SK-N-SH treated with all-trans-retinoic acid at 6 μM for 48 hours (cell line): ENCODE measurements at regions not wholly inside any gene's neighbourhood (a gene's known extent, or its start where the extent isn't known, plus 50 kb on each side); places are given as distances from the start of the nearest gene placed in this dataset.
"Not testable (repeated sequence)": the region's sequence is repeated elsewhere in the genome, so short reads cannot be mapped to it uniquely, and the experiment has no call there.

Experiments
- ATAC-seq: fragments of 200-7000 bp; cut with Tn5 transposase; 3 replicates; pipeline ENCODE4 v1.9.1; 2020; ENCODE audit warnings: mild to moderate bottlenecking, moderate library complexity
- ARNTL ChIP-seq: fragments of 450-650 bp; formaldehyde crosslinking; IDR thresholded peaks from 2 replicates; pipeline ENCODE4 v1.5.0; 2020; ENCODE audit warnings: low read depth, mild to moderate bottlenecking, moderate library complexity, borderline replicate concordance
- CSDC2 ChIP-seq: fragments of 250-450 bp; sonication (Bioruptor Pico); IDR thresholded peaks from 2 replicates; pipeline ENCODE4 v1.5.0; 2020; ENCODE audit warnings: mild to moderate bottlenecking, moderate library complexity
- ESRRG ChIP-seq: fragments of 250-450 bp; sonication (Bioruptor Pico); IDR thresholded peaks from 2 replicates; pipeline ENCODE4 v1.6.1; 2021; ENCODE audit warnings: mild to moderate bottlenecking
- GLIS3 ChIP-seq: fragments of 250-450 bp; sonication (Bioruptor Pico); IDR thresholded peaks from 2 replicates; pipeline ENCODE4 v1.5.0; 2020; ENCODE audit warnings: mild to moderate bottlenecking, moderate library complexity
- ISL1 ChIP-seq: fragments of 250-450 bp; sonication (Bioruptor Pico); IDR thresholded peaks from 2 replicates; pipeline ENCODE4 v2.1.2; 2022; ENCODE audit warnings: mild to moderate bottlenecking, moderate library complexity
- PPARA ChIP-seq: fragments of 250-450 bp; sonication (Bioruptor Pico); IDR thresholded peaks from 2 replicates; pipeline ENCODE4 v1.5.0; 2020; ENCODE audit warnings: mild to moderate bottlenecking, borderline replicate concordance
- RARB ChIP-seq: fragments of 250-450 bp; sonication (Bioruptor Pico); IDR thresholded peaks from 2 replicates; pipeline ENCODE4 v1.8.0; 2021; ENCODE audit warnings: mild to moderate bottlenecking, moderate library complexity
- SNAI2 ChIP-seq: fragments of 250-450 bp; sonication (Bioruptor Pico); IDR thresholded peaks from 2 replicates; pipeline ENCODE4 v1.5.0; 2020; ENCODE audit warnings: mild to moderate bottlenecking, moderate library complexity
- TCF4 ChIP-seq: fragments of 250-450 bp; sonication (Bioruptor Pico); IDR thresholded peaks from 2 replicates; pipeline ENCODE4 v1.8.0; 2021; ENCODE audit warnings: mild to moderate bottlenecking, moderate library complexity, borderline replicate concordance
- TOX ChIP-seq: fragments of 250-450 bp; sonication (Bioruptor Pico); IDR thresholded peaks from 2 replicates; pipeline ENCODE4 v1.8.0; 2021; ENCODE audit warnings: mild to moderate bottlenecking, moderate library complexity, borderline replicate concordance
- ZFP3 ChIP-seq: fragments of 250-450 bp; sonication (Bioruptor Pico); IDR thresholded peaks from 2 replicates; pipeline ENCODE4 v1.5.0; 2020; ENCODE audit warnings: mild to moderate bottlenecking, moderate library complexity
- ZFP30 ChIP-seq: fragments of 450-650 bp; formaldehyde crosslinking; IDR thresholded peaks from 2 replicates; pipeline ENCODE4 v1.5.0; 2022; ENCODE audit warnings: mild to moderate bottlenecking, moderate library complexity
- ZNF565 ChIP-seq: fragments of 450-650 bp; formaldehyde crosslinking; conservative IDR thresholded peaks from 2 replicates; pipeline ENCODE4 v1.5.0; 2020; ENCODE audit warnings: low read depth, mild to moderate bottlenecking, moderate library complexity
- ZNF70 ChIP-seq: fragments of 450-650 bp; formaldehyde crosslinking; IDR thresholded peaks from 2 replicates; pipeline ENCODE4 v1.5.0; 2020; ENCODE audit warnings: mild to moderate bottlenecking, moderate library complexity
- TF ChIP-seq, protein P1 (sequence below): fragments of 250-450 bp; sonication (Bioruptor Pico); IDR thresholded peaks from 2 replicates; pipeline ENCODE4 v1.8.0; 2021; ENCODE audit warnings: low read depth, mild to moderate bottlenecking, moderate library complexity, borderline replicate concordance
- TF ChIP-seq, protein P2 (sequence below): fragments of 250-450 bp; sonication (Bioruptor Pico); IDR thresholded peaks from 2 replicates; pipeline ENCODE4 v1.5.1; 2020; ENCODE audit warnings: low read depth, mild to moderate bottlenecking, moderate library complexity
- TF ChIP-seq, protein P3 (sequence below): fragments of 250-450 bp; sonication (Bioruptor Pico); IDR thresholded peaks from 2 replicates; pipeline ENCODE4 v1.5.0; 2020; ENCODE audit warnings: mild to moderate bottlenecking, moderate library complexity
- TF ChIP-seq, protein P4 (sequence below): fragments of 250-450 bp; sonication (Bioruptor Pico); IDR thresholded peaks from 2 replicates; pipeline ENCODE4 v1.5.1; 2021; ENCODE audit warnings: mild to moderate bottlenecking, moderate library complexity

DNA sequence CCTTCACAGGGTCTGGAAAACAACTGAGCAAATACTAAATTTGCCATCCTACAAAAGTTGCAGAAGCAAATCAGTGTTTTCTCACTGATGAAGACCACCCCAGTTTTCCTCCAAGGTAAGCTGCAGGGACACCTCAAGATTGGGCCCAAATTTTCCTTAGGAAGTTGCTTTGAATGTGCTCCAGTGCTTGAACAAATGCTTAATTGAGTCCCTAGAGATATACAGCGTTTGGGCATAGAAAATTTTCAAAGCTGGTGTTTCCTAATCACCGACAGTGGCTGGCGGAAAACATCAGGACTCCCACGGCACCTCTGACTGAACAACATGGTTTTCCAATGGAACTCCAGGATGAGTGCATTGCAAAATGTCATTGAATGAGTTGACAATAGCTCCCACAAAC lies 92.5 kb upstream of the HMGA2 start (continued):
- TF ChIP-seq, protein P1, sequence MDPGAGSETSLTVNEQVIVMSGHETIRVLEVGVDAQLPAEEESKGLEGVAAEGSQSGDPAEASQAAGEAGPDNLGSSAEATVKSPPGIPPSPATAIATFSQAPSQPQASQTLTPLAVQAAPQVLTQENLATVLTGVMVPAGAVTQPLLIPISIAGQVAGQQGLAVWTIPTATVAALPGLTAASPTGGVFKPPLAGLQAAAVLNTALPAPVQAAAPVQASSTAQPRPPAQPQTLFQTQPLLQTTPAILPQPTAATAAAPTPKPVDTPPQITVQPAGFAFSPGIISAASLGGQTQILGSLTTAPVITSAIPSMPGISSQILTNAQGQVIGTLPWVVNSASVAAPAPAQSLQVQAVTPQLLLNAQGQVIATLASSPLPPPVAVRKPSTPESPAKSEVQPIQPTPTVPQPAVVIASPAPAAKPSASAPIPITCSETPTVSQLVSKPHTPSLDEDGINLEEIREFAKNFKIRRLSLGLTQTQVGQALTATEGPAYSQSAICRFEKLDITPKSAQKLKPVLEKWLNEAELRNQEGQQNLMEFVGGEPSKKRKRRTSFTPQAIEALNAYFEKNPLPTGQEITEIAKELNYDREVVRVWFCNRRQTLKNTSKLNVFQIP (CRISPR knock-in tag), result no peak
- no peak for TF ChIP-seq RARB (CRISPR knock-in tag)
- no peak for TF ChIP-seq ZFP30 (CRISPR knock-in tag)
- no peak for TF ChIP-seq ZFP3 (CRISPR knock-in tag)
- TF ChIP-seq GLIS3 (CRISPR knock-in tag), result no peak
- TF ChIP-seq, protein P2, sequence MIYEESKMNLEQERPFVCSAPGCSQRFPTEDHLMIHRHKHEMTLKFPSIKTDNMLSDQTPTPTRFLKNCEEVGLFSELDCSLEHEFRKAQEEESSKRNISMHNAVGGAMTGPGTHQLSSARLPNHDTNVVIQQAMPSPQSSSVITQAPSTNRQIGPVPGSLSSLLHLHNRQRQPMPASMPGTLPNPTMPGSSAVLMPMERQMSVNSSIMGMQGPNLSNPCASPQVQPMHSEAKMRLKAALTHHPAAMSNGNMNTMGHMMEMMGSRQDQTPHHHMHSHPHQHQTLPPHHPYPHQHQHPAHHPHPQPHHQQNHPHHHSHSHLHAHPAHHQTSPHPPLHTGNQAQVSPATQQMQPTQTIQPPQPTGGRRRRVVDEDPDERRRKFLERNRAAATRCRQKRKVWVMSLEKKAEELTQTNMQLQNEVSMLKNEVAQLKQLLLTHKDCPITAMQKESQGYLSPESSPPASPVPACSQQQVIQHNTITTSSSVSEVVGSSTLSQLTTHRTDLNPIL (CRISPR knock-in tag), result no peak
- TF ChIP-seq ZNF565 (CRISPR knock-in tag), result no peak
- no peak for TF ChIP-seq SNAI2 (CRISPR knock-in tag)
- no peak for TF ChIP-seq ZNF70 (CRISPR knock-in tag)
- no peak for TF ChIP-seq ESRRG (CRISPR knock-in tag)

DNA sequence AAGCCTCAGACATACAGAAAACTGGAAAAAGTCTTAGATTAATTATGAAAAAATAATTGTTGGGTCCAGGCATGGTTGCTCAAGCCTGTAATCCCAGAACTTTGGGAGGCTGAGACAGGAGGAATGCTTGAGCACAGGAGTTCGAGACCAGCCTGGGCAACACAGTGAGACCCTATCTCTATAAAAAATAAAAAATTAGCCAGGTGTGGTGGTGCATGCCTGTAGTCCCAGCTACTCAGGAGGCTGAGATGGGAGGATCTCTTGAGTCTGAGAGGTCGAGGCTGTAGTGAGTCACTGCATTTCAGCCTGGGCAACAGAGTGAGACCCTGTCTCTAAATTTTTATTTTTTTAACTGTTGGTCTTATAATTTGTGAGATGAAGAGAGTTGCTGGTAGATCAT lies 90.6 kb upstream of the HMGA2 start:
- ATAC-seq, result not testable (repeated sequence)

DNA sequence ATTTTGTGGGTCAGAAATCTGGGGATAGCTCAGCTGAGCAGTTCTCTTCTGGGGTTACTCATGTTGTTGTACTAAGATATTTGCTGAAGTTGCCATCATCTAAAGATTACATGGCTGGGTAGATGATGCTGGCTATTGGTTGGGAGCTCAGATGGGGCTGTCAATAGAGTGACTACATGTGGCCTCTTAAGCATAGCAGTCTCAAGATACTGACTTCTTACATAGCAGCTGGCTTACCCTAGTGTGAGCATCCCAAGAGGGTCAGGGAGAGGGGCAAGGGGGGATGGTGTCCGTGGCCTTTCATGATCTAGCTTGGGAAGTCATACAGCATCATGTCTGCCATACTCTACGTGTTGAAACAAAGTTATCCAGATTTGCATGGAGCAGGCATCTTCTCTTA lies 90.1 kb upstream of the HMGA2 start:
- TF ChIP-seq RARB (CRISPR knock-in tag) (no peak), ARNTL (CRISPR knock-in tag) (no peak), TOX (CRISPR knock-in tag) (no peak), ISL1 (CRISPR knock-in tag) (no peak), ZNF565 (CRISPR knock-in tag) (no peak), ESRRG (CRISPR knock-in tag) (no peak), PPARA (CRISPR knock-in tag) (no peak), CSDC2 (CRISPR knock-in tag) (no peak)
- TF ChIP-seq, protein P2 (CRISPR knock-in tag), result no peak
- TF ChIP-seq, protein P3, sequence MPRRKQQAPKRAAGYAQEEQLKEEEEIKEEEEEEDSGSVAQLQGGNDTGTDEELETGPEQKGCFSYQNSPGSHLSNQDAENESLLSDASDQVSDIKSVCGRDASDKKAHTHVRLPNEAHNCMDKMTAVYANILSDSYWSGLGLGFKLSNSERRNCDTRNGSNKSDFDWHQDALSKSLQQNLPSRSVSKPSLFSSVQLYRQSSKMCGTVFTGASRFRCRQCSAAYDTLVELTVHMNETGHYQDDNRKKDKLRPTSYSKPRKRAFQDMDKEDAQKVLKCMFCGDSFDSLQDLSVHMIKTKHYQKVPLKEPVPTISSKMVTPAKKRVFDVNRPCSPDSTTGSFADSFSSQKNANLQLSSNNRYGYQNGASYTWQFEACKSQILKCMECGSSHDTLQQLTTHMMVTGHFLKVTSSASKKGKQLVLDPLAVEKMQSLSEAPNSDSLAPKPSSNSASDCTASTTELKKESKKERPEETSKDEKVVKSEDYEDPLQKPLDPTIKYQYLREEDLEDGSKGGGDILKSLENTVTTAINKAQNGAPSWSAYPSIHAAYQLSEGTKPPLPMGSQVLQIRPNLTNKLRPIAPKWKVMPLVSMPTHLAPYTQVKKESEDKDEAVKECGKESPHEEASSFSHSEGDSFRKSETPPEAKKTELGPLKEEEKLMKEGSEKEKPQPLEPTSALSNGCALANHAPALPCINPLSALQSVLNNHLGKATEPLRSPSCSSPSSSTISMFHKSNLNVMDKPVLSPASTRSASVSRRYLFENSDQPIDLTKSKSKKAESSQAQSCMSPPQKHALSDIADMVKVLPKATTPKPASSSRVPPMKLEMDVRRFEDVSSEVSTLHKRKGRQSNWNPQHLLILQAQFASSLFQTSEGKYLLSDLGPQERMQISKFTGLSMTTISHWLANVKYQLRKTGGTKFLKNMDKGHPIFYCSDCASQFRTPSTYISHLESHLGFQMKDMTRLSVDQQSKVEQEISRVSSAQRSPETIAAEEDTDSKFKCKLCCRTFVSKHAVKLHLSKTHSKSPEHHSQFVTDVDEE, result no peak
- no peak for ATAC-seq

DNA sequence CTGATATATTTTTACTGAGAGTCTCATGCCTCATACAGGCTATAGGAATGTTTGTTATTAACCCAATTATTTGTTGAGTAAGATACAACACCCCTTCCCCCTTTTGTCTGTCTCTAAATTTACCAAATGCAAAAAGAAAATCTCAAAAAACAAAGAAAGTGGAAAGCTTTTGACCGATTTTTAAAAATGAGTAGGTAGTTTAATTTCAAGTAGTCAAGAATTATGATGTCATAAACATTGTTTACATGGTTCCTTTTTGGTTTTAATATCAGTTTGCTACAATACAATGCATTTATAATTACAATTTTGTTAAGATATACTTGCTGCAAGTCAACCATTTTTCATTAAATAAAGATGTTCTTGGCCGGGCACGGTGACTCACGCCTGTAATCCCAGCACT lies 84.7 kb upstream of the HMGA2 start:
- TF ChIP-seq, protein P3, result no peak
- TF ChIP-seq ZNF565 (CRISPR knock-in tag) (no peak), PPARA (CRISPR knock-in tag) (no peak), ZFP30 (CRISPR knock-in tag) (no peak), CSDC2 (CRISPR knock-in tag) (no peak), TOX (CRISPR knock-in tag) (no peak), ARNTL (CRISPR knock-in tag) (no peak), TCF4 (CRISPR knock-in tag) (no peak), RARB (CRISPR knock-in tag) (no peak)
- TF ChIP-seq, protein P4, sequence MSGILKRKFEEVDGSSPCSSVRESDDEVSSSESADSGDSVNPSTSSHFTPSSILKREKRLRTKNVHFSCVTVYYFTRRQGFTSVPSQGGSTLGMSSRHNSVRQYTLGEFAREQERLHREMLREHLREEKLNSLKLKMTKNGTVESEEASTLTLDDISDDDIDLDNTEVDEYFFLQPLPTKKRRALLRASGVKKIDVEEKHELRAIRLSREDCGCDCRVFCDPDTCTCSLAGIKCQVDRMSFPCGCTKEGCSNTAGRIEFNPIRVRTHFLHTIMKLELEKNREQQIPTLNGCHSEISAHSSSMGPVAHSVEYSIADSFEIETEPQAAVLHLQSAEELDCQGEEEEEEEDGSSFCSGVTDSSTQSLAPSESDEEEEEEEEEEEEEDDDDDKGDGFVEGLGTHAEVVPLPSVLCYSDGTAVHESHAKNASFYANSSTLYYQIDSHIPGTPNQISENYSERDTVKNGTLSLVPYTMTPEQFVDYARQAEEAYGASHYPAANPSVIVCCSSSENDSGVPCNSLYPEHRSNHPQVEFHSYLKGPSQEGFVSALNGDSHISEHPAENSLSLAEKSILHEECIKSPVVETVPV, result no peak
- TF ChIP-seq, protein P2 (CRISPR knock-in tag), result no peak
- TF ChIP-seq, all 23 proteins: peak for 0
- no peak for ATAC-seq
